ENCODE measurements at regions not wholly inside any gene's neighbourhood (a gene's known extent, or its start where the extent isn't known, plus 50 kb on each side); places are given as distances from the start of the nearest gene placed in this dataset.

DNA sequence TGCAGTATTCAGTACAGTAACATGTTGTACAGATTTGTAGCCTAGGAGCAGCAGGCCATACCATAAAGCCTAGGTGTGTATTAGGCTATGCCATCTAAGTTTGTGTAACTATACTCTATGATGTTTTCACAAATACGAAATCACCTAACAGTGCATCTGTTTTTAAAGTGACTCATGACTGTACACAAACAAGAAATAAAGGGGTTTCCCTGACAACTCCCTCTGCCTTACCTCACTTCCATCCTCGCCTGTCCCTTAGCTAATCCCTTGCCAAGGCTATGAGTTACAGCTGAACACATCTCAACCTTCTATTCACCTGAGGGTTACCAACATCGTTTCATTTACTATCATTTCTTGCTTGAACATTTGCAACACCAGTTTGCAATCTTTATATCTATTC lies 78.6 kb upstream of the RPRM start:
- no peak overlapping the region for H3K4me3 ChIP-seq (ENCODE audit: low read depth, low read length)
- TF ChIP-seq, protein P1, sequence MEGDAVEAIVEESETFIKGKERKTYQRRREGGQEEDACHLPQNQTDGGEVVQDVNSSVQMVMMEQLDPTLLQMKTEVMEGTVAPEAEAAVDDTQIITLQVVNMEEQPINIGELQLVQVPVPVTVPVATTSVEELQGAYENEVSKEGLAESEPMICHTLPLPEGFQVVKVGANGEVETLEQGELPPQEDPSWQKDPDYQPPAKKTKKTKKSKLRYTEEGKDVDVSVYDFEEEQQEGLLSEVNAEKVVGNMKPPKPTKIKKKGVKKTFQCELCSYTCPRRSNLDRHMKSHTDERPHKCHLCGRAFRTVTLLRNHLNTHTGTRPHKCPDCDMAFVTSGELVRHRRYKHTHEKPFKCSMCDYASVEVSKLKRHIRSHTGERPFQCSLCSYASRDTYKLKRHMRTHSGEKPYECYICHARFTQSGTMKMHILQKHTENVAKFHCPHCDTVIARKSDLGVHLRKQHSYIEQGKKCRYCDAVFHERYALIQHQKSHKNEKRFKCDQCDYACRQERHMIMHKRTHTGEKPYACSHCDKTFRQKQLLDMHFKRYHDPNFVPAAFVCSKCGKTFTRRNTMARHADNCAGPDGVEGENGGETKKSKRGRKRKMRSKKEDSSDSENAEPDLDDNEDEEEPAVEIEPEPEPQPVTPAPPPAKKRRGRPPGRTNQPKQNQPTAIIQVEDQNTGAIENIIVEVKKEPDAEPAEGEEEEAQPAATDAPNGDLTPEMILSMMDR (IDR thresholded peaks at IDR 0.05; ENCODE audit: borderline replicate concordance, insufficient read depth, low read depth, low read length), result no peak

GRCh38 chr2:153557714-153558113 lies 79.2 kb upstream of the RPRM start:
- TF ChIP-seq, protein P1 (IDR thresholded peaks at IDR 0.05; ENCODE audit: borderline replicate concordance, insufficient read depth, low read depth, low read length), result no peak
- no peak overlapping the region for H3K4me3 ChIP-seq (ENCODE audit: low read depth, low read length)

DNA sequence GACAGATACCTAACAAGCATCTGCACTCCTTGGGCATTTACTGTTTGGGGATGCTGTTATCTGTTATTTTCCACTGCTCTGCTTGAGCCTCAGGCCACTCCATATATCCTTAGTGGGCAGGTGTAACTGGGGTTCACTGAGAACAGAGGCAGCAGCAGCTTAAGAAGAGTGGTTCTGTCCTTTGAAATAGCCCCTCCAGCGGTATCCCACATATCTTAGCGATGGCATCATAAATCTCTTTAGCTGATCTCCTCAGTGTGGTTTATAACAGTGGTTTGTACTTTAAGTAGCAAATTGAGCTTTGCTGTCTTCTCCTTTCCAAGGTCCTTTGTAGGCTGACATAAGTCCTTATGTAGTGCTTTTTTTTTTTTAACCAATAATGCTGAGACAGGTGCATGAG lies 79.7 kb upstream of the RPRM start:
- H3K4me3 ChIP-seq (ENCODE audit: low read depth, low read length), result no peak overlapping the region
- TF ChIP-seq, protein P1 (IDR thresholded peaks at IDR 0.05; ENCODE audit: borderline replicate concordance, insufficient read depth, low read depth, low read length), result no peak

- TF ChIP-seq, protein P1 (IDR thresholded peaks at IDR 0.05; ENCODE audit: borderline replicate concordance, insufficient read depth, low read depth, low read length), result no peak
- H3K4me3 ChIP-seq (ENCODE audit: low read depth, low read length), result no peak overlapping the region
These were observed 88.8 kb upstream of the RPRM start for GRCh38 chr2:153567367-153567766.

DNA sequence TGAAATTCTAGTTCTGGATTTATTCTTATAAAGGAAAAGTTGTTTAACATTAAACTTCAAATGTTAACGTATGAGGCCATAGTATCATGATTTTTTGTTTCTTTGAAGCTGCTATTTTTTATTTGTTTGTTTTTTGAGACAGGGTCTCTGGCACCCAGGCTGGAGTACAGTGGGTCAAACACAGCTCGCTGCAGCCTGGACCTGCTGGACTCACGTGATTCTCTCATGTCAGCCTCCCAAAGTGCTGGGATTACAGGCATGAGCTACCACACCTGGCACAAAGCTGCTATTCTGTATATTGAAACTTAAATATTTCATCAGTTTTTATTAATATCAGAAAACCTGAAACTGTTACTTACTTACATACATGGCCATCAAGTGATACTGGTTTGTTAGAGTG lies 89.5 kb upstream of the RPRM start:
- no peak overlapping the region for H3K4me3 ChIP-seq (ENCODE audit: low read depth, low read length)
- TF ChIP-seq, protein P1 (IDR thresholded peaks at IDR 0.05; ENCODE audit: borderline replicate concordance, insufficient read depth, low read depth, low read length), result no peak

- H3K4me3 ChIP-seq (ENCODE audit: low read depth, low read length), result no peak overlapping the region
- TF ChIP-seq, protein P1 (IDR thresholded peaks at IDR 0.05; ENCODE audit: borderline replicate concordance, insufficient read depth, low read depth, low read length), result peak; percentile 16; the same call in 1 of the 2 replicates
These were observed 96.8 kb upstream of the RPRM start for GRCh38 chr2:153575171-153575853.

DNA sequence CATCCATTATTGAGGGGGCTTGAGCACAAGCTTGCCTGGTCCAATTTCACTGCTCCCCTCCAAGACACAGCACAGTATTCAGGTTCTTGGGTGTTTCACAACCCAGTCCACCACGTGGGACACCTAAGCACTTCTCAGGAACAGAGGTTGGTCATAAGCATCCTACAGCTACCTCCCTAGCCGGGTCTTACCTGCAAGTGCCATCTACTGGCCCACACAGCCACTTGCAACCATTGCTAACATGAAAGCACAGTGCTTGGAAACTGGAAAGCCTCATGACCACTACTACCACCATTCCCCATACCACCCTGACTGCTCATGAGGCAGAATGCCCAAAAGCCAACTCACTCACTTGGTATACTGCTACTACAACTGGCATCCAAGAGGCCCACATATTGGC lies 105.7 kb upstream of the RPRM start:
- H3K4me3 ChIP-seq (ENCODE audit: low read depth, low read length), result no peak overlapping the region
- TF ChIP-seq, protein P1 (IDR thresholded peaks at IDR 0.05; ENCODE audit: borderline replicate concordance, insufficient read depth, low read depth, low read length), result no peak

Measured in GM12875 (cell line).